ENCODE measurements at regions not wholly inside any gene's neighbourhood (a gene's known extent, or its start where the extent isn't known, plus 50 kb on each side); places are given as distances from the start of the nearest gene placed in this dataset.
"Not testable (repeated sequence)": the region's sequence is repeated elsewhere in the genome, so short reads cannot be mapped to it uniquely, and the experiment has no call there.

DNA sequence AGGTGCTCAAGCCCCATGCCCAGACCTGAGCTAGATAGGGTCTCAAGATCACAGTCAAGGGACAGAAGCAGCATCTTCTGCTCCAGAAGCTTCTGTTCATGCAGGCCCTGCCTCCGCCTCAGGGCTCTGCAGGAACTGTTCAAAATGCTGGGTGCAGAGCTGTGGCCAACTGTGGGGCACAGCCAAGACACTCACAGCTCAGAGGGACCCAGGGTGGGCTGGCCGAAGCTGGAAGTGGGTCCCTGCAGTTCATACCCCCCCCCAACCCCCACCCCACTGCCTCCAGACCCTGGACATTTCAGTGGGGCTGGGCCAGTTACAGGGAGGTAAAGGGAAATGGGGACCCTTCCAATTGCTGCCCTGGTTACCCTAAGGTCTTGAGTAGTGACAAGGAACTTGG, 129.0 kb downstream of the CRYBB2 start:
- H3K4me1 Mint-ChIP-seq (ENCODE audit: low read depth) = peaks cover 21% of the 10 kb centered on the region
- DNase-seq (ENCODE audit: low spot score) = no peak
- H3K9me3 Mint-ChIP-seq (ENCODE audit: low read depth) = peaks cover 4% of the 10 kb centered on the region
- H3K36me3 Mint-ChIP-seq (ENCODE audit: low read depth) = peaks cover 6% of the 10 kb centered on the region
- no peaks in the 10 kb centered on the region for H3K27me3 Mint-ChIP-seq (ENCODE audit: low read depth)
- no peak overlapping the region for H3K27ac Mint-ChIP-seq (ENCODE audit: unreplicated experiment)
- H3K4me3 Mint-ChIP-seq (ENCODE audit: unreplicated experiment) = no peak overlapping the region
- TF ChIP-seq, protein P1, sequence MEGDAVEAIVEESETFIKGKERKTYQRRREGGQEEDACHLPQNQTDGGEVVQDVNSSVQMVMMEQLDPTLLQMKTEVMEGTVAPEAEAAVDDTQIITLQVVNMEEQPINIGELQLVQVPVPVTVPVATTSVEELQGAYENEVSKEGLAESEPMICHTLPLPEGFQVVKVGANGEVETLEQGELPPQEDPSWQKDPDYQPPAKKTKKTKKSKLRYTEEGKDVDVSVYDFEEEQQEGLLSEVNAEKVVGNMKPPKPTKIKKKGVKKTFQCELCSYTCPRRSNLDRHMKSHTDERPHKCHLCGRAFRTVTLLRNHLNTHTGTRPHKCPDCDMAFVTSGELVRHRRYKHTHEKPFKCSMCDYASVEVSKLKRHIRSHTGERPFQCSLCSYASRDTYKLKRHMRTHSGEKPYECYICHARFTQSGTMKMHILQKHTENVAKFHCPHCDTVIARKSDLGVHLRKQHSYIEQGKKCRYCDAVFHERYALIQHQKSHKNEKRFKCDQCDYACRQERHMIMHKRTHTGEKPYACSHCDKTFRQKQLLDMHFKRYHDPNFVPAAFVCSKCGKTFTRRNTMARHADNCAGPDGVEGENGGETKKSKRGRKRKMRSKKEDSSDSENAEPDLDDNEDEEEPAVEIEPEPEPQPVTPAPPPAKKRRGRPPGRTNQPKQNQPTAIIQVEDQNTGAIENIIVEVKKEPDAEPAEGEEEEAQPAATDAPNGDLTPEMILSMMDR (IDR thresholded peaks at IDR 0.05) = no peak

DNA sequence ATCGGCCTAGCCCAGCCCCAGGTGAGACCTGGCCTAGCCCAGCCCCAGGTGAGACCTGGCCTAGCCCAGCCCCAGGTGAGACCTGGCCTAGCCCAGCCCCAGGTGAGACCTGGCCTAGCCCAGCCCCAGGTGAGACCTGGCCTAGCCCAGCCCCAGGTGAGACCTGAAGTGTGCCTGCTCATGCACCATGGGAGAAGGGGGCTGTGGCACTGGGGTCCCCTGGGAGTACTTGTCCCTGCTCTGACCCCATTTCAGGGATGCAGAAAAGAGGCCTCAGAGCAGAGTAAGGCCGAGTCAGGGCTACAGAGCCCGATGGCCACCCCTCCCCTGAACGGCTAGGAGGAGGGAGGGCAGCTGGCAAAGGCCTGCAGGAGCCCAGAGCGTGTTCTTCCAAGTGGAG, 129.6 kb downstream of the CRYBB2 start:
- not testable (repeated sequence) for H3K27ac Mint-ChIP-seq (ENCODE audit: unreplicated experiment); H3K9me3 Mint-ChIP-seq (ENCODE audit: low read depth); H3K36me3 Mint-ChIP-seq (ENCODE audit: low read depth); H3K27me3 Mint-ChIP-seq (ENCODE audit: low read depth); DNase-seq (ENCODE audit: low spot score); H3K4me3 Mint-ChIP-seq (ENCODE audit: unreplicated experiment)
- H3K4me1 Mint-ChIP-seq (ENCODE audit: low read depth) = peaks cover 21% of the 10 kb centered on the region

GRCh38 chr22:25350551-25350971, 131.1 kb downstream of the CRYBB2 start:
- Mint-ChIP-seq H3K27me3 (ENCODE audit: low read depth) (no peaks in the 10 kb centered on the region), H3K36me3 (ENCODE audit: low read depth) (peaks cover 15% of the 10 kb centered on the region), H3K4me1 (ENCODE audit: low read depth) (peaks cover 21% of the 10 kb centered on the region), H3K9me3 (ENCODE audit: low read depth) (no peaks in the 10 kb centered on the region), H3K27ac (ENCODE audit: unreplicated experiment) (no peak overlapping the region), H3K4me3 (ENCODE audit: unreplicated experiment) (no peak overlapping the region)
- TF ChIP-seq, protein P1 (IDR thresholded peaks at IDR 0.05) = no peak
- no peak for DNase-seq (ENCODE audit: low spot score)

DNA sequence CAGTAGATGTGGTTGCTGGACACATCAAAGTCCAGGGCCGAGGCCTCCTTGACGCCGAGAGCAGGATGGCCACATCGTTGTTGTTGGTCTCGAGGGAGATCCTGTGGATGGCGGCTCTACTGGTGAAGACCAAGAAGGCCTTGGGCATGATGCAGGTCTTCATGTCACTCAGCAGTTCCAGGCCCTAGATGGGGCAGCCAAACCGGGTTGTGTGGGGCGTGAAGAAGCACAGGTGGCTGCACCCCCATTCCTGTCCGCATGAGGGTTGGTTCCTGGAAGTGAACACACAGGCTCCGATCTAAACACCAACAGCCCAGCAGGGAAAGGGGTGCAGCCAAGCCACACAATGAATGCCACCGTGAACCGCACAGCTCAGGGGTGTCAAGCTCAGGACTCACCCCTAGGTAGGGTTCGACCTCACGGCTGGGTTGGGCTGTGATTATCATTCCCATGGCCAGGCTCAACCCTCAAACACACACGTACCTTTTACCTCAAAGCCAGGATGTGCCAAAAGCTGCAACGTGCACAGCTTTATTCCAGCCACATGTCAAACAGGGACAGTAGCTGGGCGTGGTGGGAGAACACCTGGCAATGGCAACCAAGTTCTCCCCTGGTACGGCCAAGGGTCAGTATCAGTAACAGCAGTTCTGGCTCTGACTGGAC, 132.3 kb downstream of the CRYBB2 start:
- Mint-ChIP-seq H3K36me3 (ENCODE audit: low read depth) (peaks cover 17% of the 10 kb centered on the region), H3K4me3 (ENCODE audit: unreplicated experiment) (no peak overlapping the region), H3K27me3 (ENCODE audit: low read depth) (no peaks in the 10 kb centered on the region), H3K27ac (ENCODE audit: unreplicated experiment) (no peak overlapping the region), H3K9me3 (ENCODE audit: low read depth) (no peaks in the 10 kb centered on the region), H3K4me1 (ENCODE audit: low read depth) (peaks cover 15% of the 10 kb centered on the region)
- DNase-seq (ENCODE audit: low spot score) = no peak
- TF ChIP-seq, protein P1 (IDR thresholded peaks at IDR 0.05) = no peak

DNA sequence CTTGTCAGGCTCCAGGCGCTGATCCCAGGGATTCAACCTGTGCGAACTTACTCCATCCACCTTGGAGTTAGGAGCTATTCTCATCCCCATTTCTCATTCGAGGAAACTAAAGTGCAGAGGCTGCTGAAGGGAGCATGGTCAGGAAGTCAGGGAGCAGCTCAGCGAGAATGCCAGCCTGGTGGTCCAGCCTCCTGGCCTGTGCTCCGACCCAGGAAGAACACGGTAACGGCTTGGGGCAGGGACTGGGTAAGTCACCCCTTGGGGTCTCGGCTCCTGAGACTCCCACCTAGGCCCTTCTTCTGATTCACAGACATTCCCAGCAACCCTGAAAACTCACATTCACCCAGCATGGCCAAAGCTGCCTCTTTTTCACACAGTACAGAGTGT, 132.8 kb downstream of the CRYBB2 start:
- Mint-ChIP-seq H3K9me3 (ENCODE audit: low read depth) (no peaks in the 10 kb centered on the region), H3K27me3 (ENCODE audit: low read depth) (no peaks in the 10 kb centered on the region), H3K27ac (ENCODE audit: unreplicated experiment) (no peak overlapping the region), H3K4me3 (ENCODE audit: unreplicated experiment) (no peak overlapping the region), H3K4me1 (ENCODE audit: low read depth) (peaks cover 12% of the 10 kb centered on the region), H3K36me3 (ENCODE audit: low read depth) (peaks cover 17% of the 10 kb centered on the region)
- no peak for DNase-seq (ENCODE audit: low spot score)
- TF ChIP-seq, protein P1 (IDR thresholded peaks at IDR 0.05) = no peak

All from chondrocyte (in vitro differentiated cells).